ENCODE measurements at regions not wholly inside any gene's neighbourhood (a gene's known extent, or its start where the extent isn't known, plus 50 kb on each side); places are given as distances from the start of the nearest gene placed in this dataset.

- Histone ChIP-seq H3K27me3 (no peaks in the 10 kb centered on the region), H3K36me3 (no peaks in the 10 kb centered on the region), H3K4me3 (no peak overlapping the region), H3K4me1 (ENCODE audit: low read depth) (no peaks in the 10 kb centered on the region), H3K27ac (no peak overlapping the region), H3K9me3 (ENCODE audit: low read depth) (no peaks in the 10 kb centered on the region)
- DNase-seq (ENCODE audit: low read depth in 1 of 2, low spot score in 1 of 2), result no peak
- TF ChIP-seq CTCF (IDR thresholded peaks at IDR 0.05; ENCODE audit: low read depth, low read length), result no peak
Measured at GRCh38 chr10:36182606-36183005, 540.5 kb upstream of the FZD8 start.

GRCh38 chr10:36182179-36182566, 540.1 kb upstream of the FZD8 start:
- TF ChIP-seq CTCF (IDR thresholded peaks at IDR 0.05; ENCODE audit: low read depth, low read length), result no peak
- no peaks in the 10 kb centered on the region for H3K9me3 ChIP-seq (ENCODE audit: low read depth)
- H3K4me1 ChIP-seq (ENCODE audit: low read depth), result no peaks in the 10 kb centered on the region
- no peaks in the 10 kb centered on the region for H3K27me3 ChIP-seq
- no peak overlapping the region for H3K27ac ChIP-seq
- H3K4me3 ChIP-seq, result no peak overlapping the region
- DNase-seq (ENCODE audit: low read depth in 1 of 2, low spot score in 1 of 2), result peak in 1 of 2 donors; percentile 65
- no peaks in the 10 kb centered on the region for H3K36me3 ChIP-seq

GRCh38 chr10:36181426-36182178, 539.5 kb upstream of the FZD8 start:
- TF ChIP-seq CTCF (IDR thresholded peaks at IDR 0.05; ENCODE audit: low read depth, low read length), result no peak
- Histone ChIP-seq H3K4me3 (no peak overlapping the region), H3K27ac (no peak overlapping the region)

GRCh38 chr10:36178616-36179015, 536.5 kb upstream of the FZD8 start:
- Histone ChIP-seq H3K9me3 (ENCODE audit: low read depth) (no peaks in the 10 kb centered on the region), H3K27ac (no peak overlapping the region), H3K4me1 (ENCODE audit: low read depth) (no peaks in the 10 kb centered on the region), H3K27me3 (no peaks in the 10 kb centered on the region), H3K36me3 (no peaks in the 10 kb centered on the region), H3K4me3 (no peak overlapping the region)
- DNase-seq (ENCODE audit: low read depth in 1 of 2, low spot score in 1 of 2), result no peak
- TF ChIP-seq CTCF (IDR thresholded peaks at IDR 0.05; ENCODE audit: low read depth, low read length), result no peak

More at GRCh38 chr10:36181426-36182178, 539.5 kb upstream of the FZD8 start:
- Histone ChIP-seq H3K4me1 (ENCODE audit: low read depth) (no peaks in the 10 kb centered on the region), H3K36me3 (no peaks in the 10 kb centered on the region), H3K9me3 (ENCODE audit: low read depth) (no peaks in the 10 kb centered on the region), H3K27me3 (no peaks in the 10 kb centered on the region)
- DNase-seq (ENCODE audit: low read depth in 1 of 2, low spot score in 1 of 2), result peak in 1 of 2 donors; percentile 76

- no peak for TF ChIP-seq CTCF (IDR thresholded peaks at IDR 0.05; ENCODE audit: low read depth, low read length)
- Histone ChIP-seq H3K27ac (no peak overlapping the region), H3K27me3 (no peaks in the 10 kb centered on the region), H3K4me1 (ENCODE audit: low read depth) (peaks cover 7% of the 10 kb centered on the region), H3K4me3 (no peak overlapping the region), H3K36me3 (no peaks in the 10 kb centered on the region), H3K9me3 (ENCODE audit: low read depth) (no peaks in the 10 kb centered on the region)
- DNase-seq (ENCODE audit: low read depth in 1 of 2, low spot score in 1 of 2), result no peak
Measured at GRCh38 chr10:36177071-36177470, 535.0 kb upstream of the FZD8 start.
